ENCODE measurements at regions not wholly inside any gene's neighbourhood (a gene's known extent, or its start where the extent isn't known, plus 50 kb on each side); places are given as distances from the start of the nearest gene placed in this dataset.

DNA sequence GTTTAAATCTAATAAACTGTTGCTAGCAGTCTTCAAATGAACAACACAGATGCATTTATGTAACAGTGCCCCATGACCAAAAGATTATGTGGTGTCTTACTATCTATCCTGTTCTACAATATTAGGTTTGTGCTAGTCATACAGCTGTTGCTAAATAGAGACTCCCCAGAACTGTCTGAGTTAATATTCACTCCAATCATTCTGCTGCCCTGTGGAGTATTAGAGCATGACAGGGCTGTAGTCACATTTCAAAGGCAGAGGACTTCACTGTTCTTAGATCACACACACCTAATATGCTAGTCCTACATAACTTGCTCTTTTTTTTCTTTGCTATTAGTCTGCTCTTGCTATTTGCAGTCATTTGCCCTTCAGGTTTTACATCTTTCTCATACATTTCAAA, 157.6 kb upstream of the MDGA2 start:
- intact Hi-C loops (cut with DNase I), result no loop called here
- Histone ChIP-seq H3K4me1 (replicated peaks in 1 of 2) (no peaks in the 10 kb centered on the region), H3K36me3 (replicated peaks in 1 of 2) (no peaks in the 10 kb centered on the region), H3K27me3 (no peaks in the 10 kb centered on the region), H3K4me3 (no peak overlapping the region), H3K27ac (no peak overlapping the region), H3K9me3 (replicated peaks in 1 of 3) (no peaks in the 10 kb centered on the region)
- TF ChIP-seq, protein P1, sequence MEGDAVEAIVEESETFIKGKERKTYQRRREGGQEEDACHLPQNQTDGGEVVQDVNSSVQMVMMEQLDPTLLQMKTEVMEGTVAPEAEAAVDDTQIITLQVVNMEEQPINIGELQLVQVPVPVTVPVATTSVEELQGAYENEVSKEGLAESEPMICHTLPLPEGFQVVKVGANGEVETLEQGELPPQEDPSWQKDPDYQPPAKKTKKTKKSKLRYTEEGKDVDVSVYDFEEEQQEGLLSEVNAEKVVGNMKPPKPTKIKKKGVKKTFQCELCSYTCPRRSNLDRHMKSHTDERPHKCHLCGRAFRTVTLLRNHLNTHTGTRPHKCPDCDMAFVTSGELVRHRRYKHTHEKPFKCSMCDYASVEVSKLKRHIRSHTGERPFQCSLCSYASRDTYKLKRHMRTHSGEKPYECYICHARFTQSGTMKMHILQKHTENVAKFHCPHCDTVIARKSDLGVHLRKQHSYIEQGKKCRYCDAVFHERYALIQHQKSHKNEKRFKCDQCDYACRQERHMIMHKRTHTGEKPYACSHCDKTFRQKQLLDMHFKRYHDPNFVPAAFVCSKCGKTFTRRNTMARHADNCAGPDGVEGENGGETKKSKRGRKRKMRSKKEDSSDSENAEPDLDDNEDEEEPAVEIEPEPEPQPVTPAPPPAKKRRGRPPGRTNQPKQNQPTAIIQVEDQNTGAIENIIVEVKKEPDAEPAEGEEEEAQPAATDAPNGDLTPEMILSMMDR (IDR thresholded peaks at IDR 0.05), result no peak
- TF ChIP-seq POLR2A (IDR thresholded peaks at IDR 0.05), result no peak
- DNase-seq, result no peak

DNA sequence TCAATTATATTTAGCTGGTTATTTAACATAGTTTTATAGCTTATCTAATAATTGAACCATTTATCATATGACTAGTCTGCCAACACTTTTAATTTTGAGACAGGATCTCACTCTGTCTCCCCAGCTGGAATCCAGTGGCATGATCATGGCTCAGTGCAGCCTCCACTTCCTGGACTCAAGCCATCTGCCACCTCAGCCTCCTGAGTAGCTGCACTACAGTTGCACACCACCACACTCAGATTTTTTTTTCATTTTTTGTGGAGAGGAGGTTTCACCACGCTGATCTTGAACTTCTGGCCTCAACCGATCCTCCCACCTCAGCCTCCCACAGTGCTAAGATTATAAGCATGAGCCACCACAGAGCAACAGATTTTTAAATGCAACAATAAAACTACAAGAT, 151.4 kb upstream of the MDGA2 start:
- intact Hi-C loops (cut with DNase I), result no loop called here
- Histone ChIP-seq H3K27ac (no peak overlapping the region), H3K4me1 (replicated peaks in 1 of 2) (no peaks in the 10 kb centered on the region), H3K9me3 (replicated peaks in 1 of 3) (no peaks in the 10 kb centered on the region), H3K4me3 (no peak overlapping the region), H3K36me3 (replicated peaks in 1 of 2) (no peaks in the 10 kb centered on the region), H3K27me3 (no peaks in the 10 kb centered on the region)
- 86 to 91% (median 88%) methylated on average over 2 of the region's 2 CpGs for WGBS, 4 donors
- no peak for TF ChIP-seq POLR2A (IDR thresholded peaks at IDR 0.05)
- TF ChIP-seq, protein P1 (IDR thresholded peaks at IDR 0.05), result no peak
- no peak for DNase-seq

DNA sequence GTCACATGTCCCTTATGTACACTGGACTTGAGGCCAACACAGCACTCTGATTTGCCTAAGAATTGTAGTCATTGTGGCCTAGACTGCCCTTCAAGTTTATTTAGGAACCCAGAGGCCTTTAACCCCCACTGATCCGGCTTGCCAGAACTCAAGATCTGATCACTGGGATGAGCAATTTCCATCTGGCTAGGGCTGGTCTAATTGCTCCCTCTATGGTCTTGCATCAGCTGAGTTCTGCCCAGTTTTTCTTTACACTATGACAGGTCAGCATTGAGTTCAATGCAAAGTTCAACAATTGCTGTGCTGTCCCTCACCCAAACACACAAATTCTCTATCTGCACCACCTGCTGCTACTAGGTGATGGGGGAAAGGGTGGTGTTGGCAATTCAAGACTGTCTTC, 146.9 kb upstream of the MDGA2 start:
- H3K4me1 ChIP-seq (replicated peaks in 1 of 2), result no peaks in the 10 kb centered on the region
- no peaks in the 10 kb centered on the region for H3K36me3 ChIP-seq (replicated peaks in 1 of 2)
- no peak overlapping the region for H3K27ac ChIP-seq
- H3K9me3 ChIP-seq (replicated peaks in 1 of 3), result no peaks in the 10 kb centered on the region
- no peak overlapping the region for H3K4me3 ChIP-seq
- no peak for DNase-seq
- intact Hi-C loops (cut with DNase I), result no loop called here
- H3K27me3 ChIP-seq, result no peaks in the 10 kb centered on the region
- WGBS, 4 donors, result 50 to 88% (median 81%) methylated on average over 1 of the region's 1 CpG
- TF ChIP-seq, protein P1 (IDR thresholded peaks at IDR 0.05), result no peak
- TF ChIP-seq POLR2A (IDR thresholded peaks at IDR 0.05), result no peak

DNA sequence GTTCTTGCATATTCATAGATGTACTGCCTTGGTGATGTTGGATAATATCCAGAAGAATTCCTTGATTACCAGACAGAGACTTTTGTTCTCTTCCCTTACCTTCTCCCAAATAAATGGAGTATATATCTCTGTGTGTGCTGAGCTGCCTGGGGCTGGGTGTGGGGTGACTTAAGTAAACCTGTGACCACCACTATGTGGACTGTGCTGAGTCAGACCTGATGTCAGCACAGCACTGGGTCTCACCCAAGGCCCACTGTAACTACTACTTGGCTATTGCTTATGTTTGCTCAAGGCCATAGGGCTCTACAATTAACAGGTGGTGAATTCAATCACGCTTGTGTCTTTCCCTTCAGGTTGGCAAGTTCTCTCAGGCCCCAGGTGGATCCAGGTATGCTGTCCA, 145.7 kb upstream of the MDGA2 start:
- TF ChIP-seq, protein P1 (IDR thresholded peaks at IDR 0.05), result no peak
- no peak for TF ChIP-seq POLR2A (IDR thresholded peaks at IDR 0.05)
- intact Hi-C loops (cut with DNase I), result no loop called here

More for the DNA sequence above, 145.7 kb upstream of the MDGA2 start:
- no peaks in the 10 kb centered on the region for H3K36me3 ChIP-seq (replicated peaks in 1 of 2)
- WGBS, 4 donors, result 40 to 75% (median 64%) methylated on average over 1 of the region's 1 CpG
- H3K27ac ChIP-seq, result no peak overlapping the region
- H3K27me3 ChIP-seq, result no peaks in the 10 kb centered on the region
- no peaks in the 10 kb centered on the region for H3K4me1 ChIP-seq (replicated peaks in 1 of 2)
- DNase-seq, result no peak
- no peaks in the 10 kb centered on the region for H3K9me3 ChIP-seq (replicated peaks in 1 of 3)
- H3K4me3 ChIP-seq, result no peak overlapping the region

Data from adrenal gland (tissue), 9 donors.